Kidney (tissue), 13 donors: ENCODE measurements at regions not wholly inside any gene's neighbourhood (a gene's known extent, or its start where the extent isn't known, plus 50 kb on each side); places are given as distances from the start of the nearest gene placed in this dataset.
A peak's percentile ranks its signal among the peaks of the same experiment; 100 is the strongest.

Experiments
- DNase-seq, 5 donors: peaks; one replicate each; pipeline ENCODE4 v3.0.0-alpha.2; 2013 to 2020
- FAIRE-seq: peaks from 2 replicates; lab custom pipeline; 2012; peaks lifted over from hg19 to GRCh38; lab: Jason Lieb, UNC
- H3K27ac ChIP-seq, 2 donors: one replicate each; pipeline ENCODE4 v1.7.0; 2013; ENCODE audit warnings: low read depth in 2 of 2, low read length in 2 of 2, inconsistent platforms in 1 of 2
- H3K27me3 ChIP-seq: one replicate; pipeline ENCODE4 v1.7.1; 2013; ENCODE audit warnings: low read length, inconsistent platforms; ENCODE audit not compliant: control insufficient read depth, insufficient read depth
- H3K36me3 ChIP-seq, 3 donors: one replicate each; pipeline versions ENCODE4 v1.7.0 to v1.7.1; 2013; ENCODE audit warnings: low read length in 3 of 3, control low read depth in 1 of 3, inconsistent platforms in 1 of 3; ENCODE audit not compliant: insufficient read depth in 3 of 3, control insufficient read depth in 2 of 3
- H3K4me1 ChIP-seq, 3 donors: one replicate each; pipeline versions ENCODE4 v1.7.0 to v1.7.1; 2013; ENCODE audit warnings: low read length in 3 of 3, inconsistent platforms in 1 of 3, low read depth in 1 of 3; ENCODE audit not compliant: control insufficient read depth in 2 of 3, insufficient read depth in 2 of 3
- H3K4me3 ChIP-seq, 3 donors: one replicate each; pipeline versions ENCODE4 v1.7.0 to v1.8.1; 2013; ENCODE audit warnings: low read length in 3 of 3, control low read depth in 1 of 3, inconsistent platforms in 1 of 3
- H3K9ac ChIP-seq, 3 donors: one replicate each; pipeline versions ENCODE4 v1.7.0 to v1.7.1; 2013; ENCODE audit warnings: low read length in 3 of 3, control low read depth in 1 of 3, inconsistent platforms in 1 of 3
- H3K9me3 ChIP-seq, 3 donors: one replicate each; pipeline versions ENCODE4 v1.7.0 to v1.7.1; 2013; ENCODE audit warnings: low read length in 3 of 3, control low read depth in 1 of 3, inconsistent platforms in 1 of 3; ENCODE audit not compliant: control insufficient read depth in 2 of 3, insufficient read depth in 1 of 3
- intact Hi-C: fragments of 100-400 bp; cut with DNase I; formaldehyde crosslinking; loops from one replicate; pipeline ENCODE4 v1.11.1; 2022
- TF ChIP-seq, protein P1 (sequence below): IDR thresholded peaks from 3 replicates; pipeline ENCODE4 v1.5.1; 2012; ENCODE audit warnings: mild to moderate bottlenecking, moderate library complexity, borderline replicate concordance; ENCODE audit not compliant: insufficient read depth; ENCODE audit errors: extremely low read depth
- donor health status: control.
- donor health status: control.
- donor health status: control.
- donor health status: control.
- donor health status: control.
- donor health status: DM: yes; HTN: yes; CAD: no.
- donor health status: Normal renal cell carcinoma (clear cell type).

DNA sequence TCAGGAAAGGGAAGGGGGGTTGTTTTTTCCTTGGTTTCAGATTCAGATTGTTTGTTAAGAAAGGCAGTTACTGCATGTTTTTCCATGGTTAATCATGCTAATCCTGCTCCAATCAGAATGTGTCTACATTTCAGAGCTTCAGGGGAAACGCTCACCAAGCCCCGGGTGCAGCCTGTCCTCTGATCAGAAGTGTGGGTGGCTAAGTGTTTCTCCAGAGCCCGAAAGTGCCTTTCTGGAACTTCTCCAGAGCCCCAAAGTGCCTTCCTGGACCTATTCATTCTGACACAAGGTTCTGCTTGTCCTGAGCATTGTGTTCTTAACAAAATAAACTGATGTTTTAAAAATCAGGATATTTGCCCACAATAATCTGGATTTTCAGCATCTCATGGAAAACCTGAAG lies 359.0 kb upstream of the ZNF521 start:
- Histone ChIP-seq H3K9me3 (peaks cover 0 to 7% (median 0%) of the 10 kb centered on the region in 3 donors), H3K27ac (no peak overlapping the region), H3K9ac (no peak overlapping the region), H3K36me3 (no peaks in the 10 kb centered on the region), H3K27me3 (no peaks in the 10 kb centered on the region), H3K4me3 (no peak overlapping the region), H3K4me1 (no peaks in the 10 kb centered on the region)
- DNase-seq (no peak), FAIRE-seq (no peak)
- intact Hi-C loops, result no loop called here
- TF ChIP-seq, protein P1, sequence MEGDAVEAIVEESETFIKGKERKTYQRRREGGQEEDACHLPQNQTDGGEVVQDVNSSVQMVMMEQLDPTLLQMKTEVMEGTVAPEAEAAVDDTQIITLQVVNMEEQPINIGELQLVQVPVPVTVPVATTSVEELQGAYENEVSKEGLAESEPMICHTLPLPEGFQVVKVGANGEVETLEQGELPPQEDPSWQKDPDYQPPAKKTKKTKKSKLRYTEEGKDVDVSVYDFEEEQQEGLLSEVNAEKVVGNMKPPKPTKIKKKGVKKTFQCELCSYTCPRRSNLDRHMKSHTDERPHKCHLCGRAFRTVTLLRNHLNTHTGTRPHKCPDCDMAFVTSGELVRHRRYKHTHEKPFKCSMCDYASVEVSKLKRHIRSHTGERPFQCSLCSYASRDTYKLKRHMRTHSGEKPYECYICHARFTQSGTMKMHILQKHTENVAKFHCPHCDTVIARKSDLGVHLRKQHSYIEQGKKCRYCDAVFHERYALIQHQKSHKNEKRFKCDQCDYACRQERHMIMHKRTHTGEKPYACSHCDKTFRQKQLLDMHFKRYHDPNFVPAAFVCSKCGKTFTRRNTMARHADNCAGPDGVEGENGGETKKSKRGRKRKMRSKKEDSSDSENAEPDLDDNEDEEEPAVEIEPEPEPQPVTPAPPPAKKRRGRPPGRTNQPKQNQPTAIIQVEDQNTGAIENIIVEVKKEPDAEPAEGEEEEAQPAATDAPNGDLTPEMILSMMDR, result no peak

DNA sequence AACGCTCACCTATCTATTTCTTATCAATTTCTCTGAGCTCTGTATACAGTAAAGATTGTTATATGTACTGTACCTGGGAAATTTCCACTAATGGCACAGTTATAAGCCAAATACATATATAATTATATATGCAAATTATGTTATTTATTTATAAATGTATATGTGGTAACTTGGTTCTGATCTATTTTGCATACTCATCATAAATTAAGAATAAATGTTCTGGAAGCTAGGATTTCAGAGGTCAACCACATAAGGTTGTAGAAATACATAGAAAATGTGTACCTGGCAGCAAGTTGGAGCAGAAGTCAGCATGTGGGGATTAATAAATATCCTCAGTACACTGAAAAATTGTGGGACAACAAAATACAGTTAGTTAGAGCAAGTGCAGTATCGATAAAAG lies 353.7 kb upstream of the ZNF521 start:
- H3K36me3 ChIP-seq, result no peaks in the 10 kb centered on the region
- intact Hi-C loops, result no loop called here
- DNase-seq (no peak), FAIRE-seq (no peak)
- no peak overlapping the region for H3K4me3 ChIP-seq
- H3K27me3 ChIP-seq, result no peaks in the 10 kb centered on the region
- H3K27ac ChIP-seq, result no peak overlapping the region
- TF ChIP-seq, protein P1, result no peak
- no peaks in the 10 kb centered on the region for H3K9me3 ChIP-seq
- H3K4me1 ChIP-seq, result no peaks in the 10 kb centered on the region
- H3K9ac ChIP-seq, result no peak overlapping the region

DNA sequence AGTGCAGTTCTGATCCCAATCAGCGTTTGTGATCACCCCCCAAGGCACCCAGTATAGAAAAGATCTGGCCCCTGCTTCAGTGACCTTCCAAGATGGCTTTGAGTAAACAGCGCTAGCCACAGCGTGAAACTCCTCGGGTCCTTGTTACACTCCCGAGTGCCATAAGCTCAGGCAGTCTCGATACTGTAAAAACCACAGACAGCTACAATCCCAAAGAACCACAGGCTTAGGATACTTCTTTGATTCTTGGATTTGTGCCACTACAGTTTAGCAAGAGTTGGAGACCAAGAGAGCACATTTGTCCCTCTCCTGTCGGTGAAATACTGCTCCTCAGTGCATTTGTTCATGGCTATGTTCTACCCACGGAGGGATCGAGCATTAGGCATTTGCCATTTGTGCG lies 352.5 kb upstream of the ZNF521 start:
- FAIRE-seq, result no peak
- DNase-seq, result no peak
- H3K9me3 ChIP-seq, result no peaks in the 10 kb centered on the region

DNA sequence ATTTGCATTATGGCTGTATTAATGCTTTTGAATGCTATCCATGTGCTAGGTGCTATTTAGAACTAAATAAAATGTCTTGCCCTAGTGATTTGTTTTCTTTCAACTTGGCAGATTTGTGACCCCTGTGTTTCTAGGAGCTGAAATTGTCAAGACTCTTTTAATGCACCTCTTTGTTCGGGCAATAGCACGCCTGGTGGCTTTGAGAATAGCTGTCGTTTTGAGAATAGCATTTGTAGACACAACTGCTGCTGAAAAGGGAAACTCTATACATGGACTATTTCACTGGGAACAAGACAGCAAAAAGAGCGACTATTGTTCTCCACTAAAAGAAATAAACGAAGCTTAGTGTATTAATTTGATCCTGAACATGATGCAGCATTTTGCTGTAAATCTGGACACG lies 352.1 kb upstream of the ZNF521 start:
- no peaks in the 10 kb centered on the region for H3K27me3 ChIP-seq
- FAIRE-seq (no peak), DNase-seq (peak in 1 of 5 donors; percentile 9)
- no peaks in the 10 kb centered on the region for H3K4me1 ChIP-seq
- intact Hi-C loops, result no loop called here
- H3K9me3 ChIP-seq, result no peaks in the 10 kb centered on the region
- H3K27ac ChIP-seq, result no peak overlapping the region
- H3K36me3 ChIP-seq, result no peaks in the 10 kb centered on the region
- no peak overlapping the region for H3K9ac ChIP-seq
- no peak overlapping the region for H3K4me3 ChIP-seq
- TF ChIP-seq, protein P1, result no peak

More for the DNA sequence above, 352.5 kb upstream of the ZNF521 start:
- intact Hi-C loops, result no loop called here
- Histone ChIP-seq H3K27me3 (no peaks in the 10 kb centered on the region), H3K4me1 (no peaks in the 10 kb centered on the region), H3K27ac (no peak overlapping the region), H3K9ac (no peak overlapping the region), H3K4me3 (no peak overlapping the region), H3K36me3 (no peaks in the 10 kb centered on the region)
- TF ChIP-seq, protein P1, result no peak
